Hematopoietic multipotent progenitor cell treated with erythropoietin and hydrocortisone succinate and interleukin-3 and kit ligand, for 8 days (in vitro differentiated cells): ENCODE measurements at regions not wholly inside any gene's neighbourhood (a gene's known extent, or its start where the extent isn't known, plus 50 kb on each side); places are given as distances from the start of the nearest gene placed in this dataset.
A peak's percentile ranks its signal among the peaks of the same experiment; 100 is the strongest.

Experiments
- DNase-seq: peaks from one replicate; pipeline ENCODE4 v3.0.0-alpha.2; 2015

DNA sequence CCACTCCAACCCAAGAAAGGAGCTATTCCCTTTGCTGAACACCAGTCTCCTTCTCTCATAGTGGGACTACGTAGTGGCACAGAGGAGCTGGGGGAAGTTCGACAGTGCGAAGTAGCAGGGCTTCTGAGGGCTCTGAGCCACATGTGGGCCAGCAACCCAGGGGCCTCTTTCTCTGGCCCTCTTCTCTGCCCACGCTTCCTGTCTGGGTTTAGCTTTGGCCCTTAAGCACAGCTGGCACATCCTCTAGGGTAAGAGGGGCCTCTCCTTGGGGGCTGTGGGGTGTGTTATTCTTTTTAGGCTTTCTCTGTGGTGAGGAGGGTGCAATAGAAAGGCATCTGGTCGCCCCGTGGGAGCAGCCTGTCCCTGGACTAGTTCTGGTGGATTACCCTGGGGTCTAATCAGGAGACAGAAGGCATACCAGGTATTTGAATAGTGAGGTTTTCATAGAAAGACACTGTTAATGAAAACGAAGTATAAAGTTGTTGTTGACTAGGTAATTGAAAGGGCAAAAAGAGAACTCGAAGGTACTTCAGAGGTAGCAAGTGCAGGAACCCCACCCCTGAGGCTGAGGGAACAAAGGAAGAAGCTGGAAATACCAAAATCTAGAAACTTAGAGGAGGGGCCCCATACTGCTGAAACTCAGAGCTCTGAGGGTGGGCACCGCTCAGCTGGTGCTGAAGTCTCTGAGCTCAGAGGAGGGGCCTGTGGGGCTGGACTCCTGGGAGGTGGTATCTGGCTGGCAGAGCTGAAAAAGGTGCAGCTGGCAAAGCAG, 151.9 kb upstream of the RPS6KA3 start:
- DNase-seq, result no peak

DNA sequence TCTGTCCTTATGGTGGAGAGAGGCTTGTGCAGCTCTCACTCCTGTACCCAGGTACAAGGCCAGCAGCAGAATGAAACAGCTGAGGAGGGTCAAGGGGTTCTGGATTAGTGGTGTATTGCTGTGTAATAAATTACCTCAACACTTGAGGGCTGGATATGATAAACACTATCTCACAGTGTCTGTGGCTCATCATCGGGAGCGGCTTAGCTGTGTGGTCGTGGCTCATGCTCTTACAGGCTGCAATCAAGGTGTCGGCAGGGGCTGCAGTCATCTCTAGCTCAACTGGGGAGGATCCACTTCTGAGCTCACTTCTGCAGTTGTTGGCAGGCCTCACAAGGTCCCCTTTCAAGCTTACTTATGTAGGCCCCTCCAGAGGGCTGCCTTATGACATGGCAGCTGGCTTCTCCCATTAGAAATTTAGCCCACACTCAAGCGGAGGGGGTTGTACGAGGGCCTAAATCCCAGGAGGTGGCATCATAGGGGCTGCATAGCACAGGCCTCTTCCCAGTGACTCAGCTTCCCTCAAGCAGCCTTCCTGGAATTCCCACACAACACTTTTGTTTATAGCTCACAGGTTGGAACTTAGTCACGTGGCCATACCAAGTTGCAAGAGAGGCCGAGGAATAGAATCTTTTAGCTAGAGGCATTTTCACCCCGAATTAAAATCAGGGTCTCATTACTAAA, 148.2 kb upstream of the RPS6KA3 start:
- DNase-seq, result no peak

GRCh38 chrX:20414066-20414465, 147.4 kb upstream of the RPS6KA3 start:
- DNase-seq, result no peak

DNA sequence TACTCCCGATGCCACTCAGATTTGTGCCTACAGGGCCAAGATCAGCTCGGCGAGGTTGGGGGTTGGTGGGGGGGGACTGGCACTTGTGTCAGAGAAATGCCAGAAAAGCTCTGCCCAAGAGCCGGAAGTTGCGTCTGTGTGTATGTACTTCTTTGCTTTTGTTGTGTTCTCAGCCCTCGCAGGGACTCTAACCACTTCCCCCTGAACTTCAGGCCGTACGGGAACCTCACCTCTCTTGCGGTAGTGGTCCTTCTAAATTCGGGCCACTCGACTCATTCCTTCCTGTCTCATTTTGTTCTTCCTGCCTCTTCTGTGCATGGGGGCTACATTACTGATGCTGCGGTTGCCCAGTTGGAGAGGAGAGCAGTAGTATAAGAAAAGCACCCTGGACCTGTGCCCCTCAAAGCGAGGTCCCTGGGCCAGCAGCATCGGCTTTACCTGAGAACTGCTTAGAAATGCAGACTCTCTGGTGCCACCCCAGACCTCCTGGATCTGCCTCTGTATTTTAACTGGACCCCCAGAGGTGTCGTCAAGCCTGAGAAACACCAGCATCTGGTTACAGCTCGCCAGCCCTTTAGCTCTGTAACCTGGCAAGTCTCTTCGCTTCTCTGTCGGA, 146.3 kb upstream of the RPS6KA3 start:
- DNase-seq, result no peak

GRCh38 chrX:20410540-20410939, 143.8 kb upstream of the RPS6KA3 start:
- DNase-seq, result no peak

GRCh38 chrX:20409991-20410390, 143.3 kb upstream of the RPS6KA3 start:
- no peak for DNase-seq

DNA sequence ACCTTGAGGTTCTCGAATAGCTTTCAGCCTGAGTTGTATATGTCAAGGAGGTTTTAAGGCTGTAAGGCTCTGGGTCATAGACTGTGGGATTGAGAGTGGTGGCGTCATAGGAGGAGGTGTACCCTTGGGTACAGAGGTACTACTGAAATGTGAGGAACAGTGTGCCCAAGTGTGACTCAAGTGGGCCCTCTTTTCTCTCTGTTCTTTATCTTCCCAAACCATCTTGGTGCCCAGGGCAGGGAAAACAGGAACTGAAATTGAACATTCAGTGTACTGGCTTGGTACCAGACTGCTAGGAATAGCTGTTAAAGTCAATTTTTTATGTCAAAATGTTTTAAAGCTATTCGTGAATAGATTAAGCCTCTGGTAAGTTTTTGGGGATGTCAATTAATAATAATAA, 136.2 kb upstream of the RPS6KA3 start:
- no peak for DNase-seq

- no peak for DNase-seq
These were observed 133.2 kb upstream of the RPS6KA3 start for GRCh38 chrX:20399728-20400414.

GRCh38 chrX:20397587-20397986, 130.9 kb upstream of the RPS6KA3 start:
- DNase-seq, result no peak

DNA sequence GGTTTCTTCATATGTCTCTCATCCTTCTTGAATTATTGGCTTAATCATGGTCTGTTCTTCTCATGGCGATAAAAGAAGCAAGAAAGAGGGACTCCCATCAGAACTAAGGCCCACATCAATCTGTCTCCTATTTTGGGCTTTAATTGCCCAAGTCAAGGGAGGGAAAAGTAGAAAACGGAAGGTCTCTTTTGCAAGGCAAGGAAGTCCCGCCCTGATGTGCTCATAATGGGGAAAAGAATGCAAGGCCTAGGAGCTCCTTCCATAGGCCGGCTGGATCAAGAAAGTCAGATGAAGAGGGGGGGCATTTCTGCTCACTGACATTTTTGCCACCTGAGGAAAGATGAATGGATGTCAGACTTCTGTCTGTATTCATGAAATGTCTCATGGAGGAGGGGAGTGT, 127.7 kb upstream of the RPS6KA3 start:
- DNase-seq, result no peak

DNA sequence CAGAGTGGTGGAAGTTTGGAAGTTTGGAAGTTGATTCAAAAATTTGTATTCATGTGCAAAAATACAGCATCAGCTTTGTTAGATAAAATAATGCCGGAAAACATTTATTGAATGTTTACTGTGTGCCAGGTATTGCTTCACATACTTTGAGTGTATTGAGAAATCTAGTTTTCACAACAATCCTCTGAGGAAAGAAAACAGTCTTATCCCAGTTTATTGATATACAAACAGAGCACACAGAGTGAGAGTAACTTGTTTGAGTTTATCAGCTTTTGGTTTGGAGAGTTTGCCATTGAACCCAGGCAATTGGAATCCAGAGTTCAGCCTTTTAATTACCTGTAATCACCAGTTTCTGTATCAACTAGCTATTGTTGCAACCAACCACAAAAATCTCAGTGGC, 127.2 kb upstream of the RPS6KA3 start:
- DNase-seq, result no peak

DNA sequence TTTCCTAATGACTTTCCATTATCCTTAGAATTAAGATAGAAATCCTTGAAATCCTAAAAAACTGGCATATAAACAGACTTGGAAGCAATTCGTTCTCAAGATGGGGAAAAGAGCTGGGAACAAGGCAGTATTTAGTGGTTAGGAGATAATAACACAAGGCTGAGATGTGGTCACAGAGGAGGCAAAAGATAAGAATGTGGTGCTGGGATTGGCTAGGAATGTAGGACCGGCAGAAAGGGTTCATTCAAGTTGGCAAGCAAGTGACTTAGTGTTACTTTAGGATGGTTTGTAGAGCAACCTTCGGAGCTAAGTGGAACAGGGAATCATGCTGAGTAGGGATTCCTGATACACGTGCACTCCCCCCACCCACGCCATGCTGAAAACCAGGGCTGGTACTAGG, 121.9 kb upstream of the RPS6KA3 start:
- DNase-seq, result peak; percentile 19

DNA sequence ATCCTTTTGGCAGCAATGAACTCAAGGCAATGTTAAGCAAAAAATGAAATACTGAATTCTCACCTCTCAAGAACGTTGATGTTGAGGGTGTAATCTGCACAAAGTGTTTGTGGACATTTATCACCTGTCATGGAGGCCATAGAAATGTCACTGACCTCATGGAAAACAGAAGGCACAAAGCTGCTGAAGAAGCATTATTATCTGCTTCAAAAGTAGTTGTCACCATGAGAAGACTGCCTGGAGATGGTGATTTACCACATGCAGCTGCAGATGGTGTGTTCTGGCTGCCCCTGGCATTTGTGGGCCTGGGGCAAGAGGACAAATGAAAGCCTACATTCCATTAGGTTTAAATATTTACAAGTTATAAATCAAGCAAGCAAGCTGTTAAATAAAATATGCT, 116.8 kb upstream of the RPS6KA3 start:
- no peak for DNase-seq

- peak; percentile 16 for DNase-seq
These were observed 116.0 kb upstream of the RPS6KA3 start for GRCh38 chrX:20382518-20383297.

- DNase-seq, result no peak
These were observed 115.4 kb upstream of the RPS6KA3 start for GRCh38 chrX:20382082-20382481.

DNA sequence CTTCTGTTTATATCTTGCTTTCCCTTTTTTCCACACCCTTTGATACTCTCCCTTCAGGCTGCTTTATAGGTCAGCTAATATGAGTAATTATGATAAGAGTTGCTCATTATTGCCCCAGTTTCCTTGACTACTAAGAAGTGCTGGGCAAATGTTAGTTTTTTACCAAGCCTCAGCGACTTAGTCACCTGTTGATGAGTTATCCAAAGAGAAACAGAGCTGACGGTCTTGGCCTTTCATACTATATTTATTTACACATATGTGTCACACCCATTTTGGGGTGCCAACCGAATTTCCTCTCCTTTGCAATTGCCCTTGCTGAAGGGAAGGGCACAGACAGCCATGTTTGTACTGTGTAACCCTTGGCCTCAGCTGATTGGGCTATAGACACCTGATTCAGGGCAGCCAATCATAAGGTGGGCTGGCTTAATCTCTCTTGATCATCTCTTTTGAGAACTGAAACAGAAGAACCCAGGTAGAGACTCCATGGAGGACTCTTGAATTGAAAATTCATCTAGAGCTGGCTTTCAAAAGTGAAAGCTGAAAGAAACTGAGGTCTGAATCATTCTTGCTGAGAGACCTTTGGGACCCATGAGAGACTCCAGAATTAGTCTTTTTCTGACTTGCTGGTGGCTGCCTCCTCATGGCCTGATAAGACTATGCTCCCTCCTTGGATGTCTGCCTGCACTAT, 111.7 kb upstream of the RPS6KA3 start:
- no peak for DNase-seq

GRCh38 chrX:20374900-20375438, 108.3 kb upstream of the RPS6KA3 start:
- peak; percentile 10 for DNase-seq

GRCh38 chrX:20374450-20374849, 107.7 kb upstream of the RPS6KA3 start:
- no peak for DNase-seq

GRCh38 chrX:20373063-20373462, 106.4 kb upstream of the RPS6KA3 start:
- no peak for DNase-seq

GRCh38 chrX:20372533-20372932, 105.8 kb upstream of the RPS6KA3 start:
- DNase-seq, result no peak

GRCh38 chrX:20369468-20369867, 102.8 kb upstream of the RPS6KA3 start:
- no peak for DNase-seq

- DNase-seq, result no peak
These were observed 97.5 kb upstream of the RPS6KA3 start for GRCh38 chrX:20364238-20364637.
